SK-N-SH (cell line): ENCODE measurements at regions not wholly inside any gene's neighbourhood (a gene's known extent, or its start where the extent isn't known, plus 50 kb on each side); places are given as distances from the start of the nearest gene placed in this dataset.

Source experiments
- CTCF ChIA-PET: fragments of 300-600, 350-600 bp; formaldehyde crosslinking; extraction: SDS; loops from one replicate; lab custom pipeline; 2021; lab: Yijun Ruan, JAX
- POLR2A ChIA-PET: fragments of 350-600 bp; sonication (Branson Sonifier 250); formaldehyde crosslinking; extraction: SDS; loops from one replicate; lab custom pipeline; 2020; ENCODE audit warnings: antibody characterized with exemption, inconsistent platforms; lab: Yijun Ruan, JAX
- DNase-seq: peaks from one replicate; pipeline ENCODE4 v3.0.0; 2012
- H2AFZ ChIP-seq: fragments of 200-600 bp; sonication (generic); 2 replicates; pipeline ENCODE4 v1.8.1; 2016; ENCODE audit warnings: antibody characterized with exemption, mild to moderate bottlenecking, low read depth
- H3F3A ChIP-seq: fragments of 200-600 bp; sonication (generic); replicated peaks from 2 replicates; pipeline ENCODE3; 2016; ENCODE audit warnings: antibody characterized with exemption, mild to moderate bottlenecking; ENCODE audit not compliant: insufficient read depth
- H3K27ac ChIP-seq, 2 experiments: fragments of 200-500 bp in 1 of 2; fragments of 200-600 bp in 1 of 2; sonication (Bioruptor generic) in 1 of 2; sonication (generic), shearing (Covaris generic) in 1 of 2; 2 replicates each; pipeline versions ENCODE4 v1.5.1 to v1.6.1; 2014 to 2016; ENCODE audit warnings: low read depth in 2 of 2, inconsistent platforms in 1 of 2, low read length in 1 of 2, mild to moderate bottlenecking in 1 of 2, mixed read lengths in 1 of 2
- H3K27me3 ChIP-seq: fragments of 200-600 bp; sonication (generic), shearing (Covaris generic); 2 replicates; pipeline ENCODE4 v1.6.1; 2016; ENCODE audit warnings: mixed run types; ENCODE audit not compliant: insufficient read depth
- H3K36me3 ChIP-seq, 2 experiments: fragments of 200-500 bp in 1 of 2; fragments of 200-600 bp in 1 of 2; sonication (Bioruptor generic) in 1 of 2; sonication (generic) in 1 of 2; replicated peaks in 1 of 2; 2 replicates each; pipeline versions ENCODE3 to v1.5.1; 2014 to 2016; ENCODE audit warnings: low read length in 1 of 2, mild to moderate bottlenecking in 1 of 2; ENCODE audit not compliant: insufficient read depth in 2 of 2, control insufficient read depth in 1 of 2
- H3K4me1 ChIP-seq, 2 experiments: fragments of 200-500 bp in 1 of 2; fragments of 200-600 bp in 1 of 2; sonication (Bioruptor generic) in 1 of 2; sonication (generic), shearing (Covaris generic) in 1 of 2; 2 replicates each; pipeline versions ENCODE4 v1.5.1 to v1.6.1; 2014 to 2016; ENCODE audit warnings: low read depth in 1 of 2, low read length in 1 of 2, mixed run types in 1 of 2; ENCODE audit not compliant: insufficient read depth in 2 of 2, control insufficient read depth in 1 of 2
- H3K4me2 ChIP-seq: fragments of 200-600 bp; sonication (generic), shearing (Covaris generic); 2 replicates; pipeline ENCODE4 v1.6.1; 2017; ENCODE audit warnings: mixed run types
- H3K4me3 ChIP-seq, 2 experiments: fragments of 200-500 bp in 1 of 2; fragments of 200-600 bp in 1 of 2; sonication (Bioruptor generic) in 1 of 2; sonication (generic), shearing (Covaris generic) in 1 of 2; 2 replicates each; pipeline versions ENCODE4 v1.5.1 to v1.8.1; 2014 to 2016; ENCODE audit warnings: low read depth in 2 of 2, inconsistent platforms in 1 of 2, low read length in 1 of 2, mild to moderate bottlenecking in 1 of 2, mixed read lengths in 1 of 2, moderate library complexity in 1 of 2
- H3K79me2 ChIP-seq: fragments of 200-600 bp; sonication (generic); 2 replicates; pipeline ENCODE4 v1.8.1; 2017; ENCODE audit warnings: mild to moderate bottlenecking; ENCODE audit not compliant: insufficient read depth
- H3K9ac ChIP-seq: fragments of 200-600 bp; sonication (generic); 2 replicates; pipeline ENCODE4 v1.6.1; 2017; ENCODE audit warnings: mixed run types
- H3K9me2 ChIP-seq: fragments of 200-600 bp; sonication (generic); 2 replicates; pipeline ENCODE4 v1.6.1; 2017; ENCODE audit warnings: mixed run types
- H3K9me3 ChIP-seq: fragments of 200-600 bp; sonication (generic); 2 replicates; pipeline ENCODE4 v1.6.1; 2017; ENCODE audit warnings: mixed run types, mild to moderate bottlenecking, moderate library complexity
- H4K20me1 ChIP-seq: fragments of 200-600 bp; sonication (generic); 2 replicates; pipeline ENCODE4 v1.6.1; 2017; ENCODE audit warnings: mild to moderate bottlenecking, mixed run types; ENCODE audit not compliant: insufficient read depth
- CHD2 ChIP-seq: fragments of 150-350 bp; IDR thresholded peaks from 2 replicates; pipeline ENCODE4 v1.6.1; 2018; ENCODE audit warnings: low read length; ENCODE audit not compliant: partially characterized antibody
- GABPA ChIP-seq: IDR thresholded peaks from 2 replicates; pipeline ENCODE4 v1.4.0; 2012; ENCODE audit warnings: low read depth, mild to moderate bottlenecking
- GATA2 ChIP-seq: sonication (generic); formaldehyde crosslinking; IDR thresholded peaks from 2 replicates; pipeline ENCODE4 v1.5.0; 2020; ENCODE audit warnings: mild to moderate bottlenecking, missing genetic modification reagents
- IRF3 ChIP-seq: fragments of 150-350 bp; IDR thresholded peaks from 2 replicates; pipeline ENCODE4 v1.6.1; 2016; ENCODE audit warnings: mild to moderate bottlenecking, low read depth, low read length
- MAX ChIP-seq: IDR thresholded peaks from 2 replicates; pipeline ENCODE4 v1.4.0; 2012; ENCODE audit warnings: low read depth
- NRF1 ChIP-seq: IDR thresholded peaks from 2 replicates; pipeline ENCODE4 v1.6.1; 2012; ENCODE audit warnings: low read depth, mild to moderate bottlenecking, low read length
- POLR2AphosphoS5 ChIP-seq: IDR thresholded peaks from 2 replicates; pipeline ENCODE4 v1.6.1; 2012; ENCODE audit warnings: low read depth, low read length
- REST ChIP-seq: IDR thresholded peaks from 2 replicates; pipeline ENCODE4 v1.6.1; 2012; ENCODE audit warnings: mild to moderate bottlenecking, low read depth, low read length, moderate library complexity
- RFX5 ChIP-seq: IDR thresholded peaks from 2 replicates; pipeline ENCODE4 v1.6.1; 2012; ENCODE audit warnings: mild to moderate bottlenecking, improper control_type of control experiment, low read length
- TEAD4 ChIP-seq: IDR thresholded peaks from 2 replicates; pipeline ENCODE4 v1.4.0; 2012; ENCODE audit warnings: mild to moderate bottlenecking, borderline replicate concordance; ENCODE audit not compliant: insufficient read depth
- USF1 ChIP-seq: IDR thresholded peaks from 2 replicates; pipeline ENCODE4 v1.4.0; 2012; ENCODE audit warnings: low read depth, borderline replicate concordance
- WGBS: methylation state at CpG from one replicate; pipeline ENCODE4 v1.1.6; 2017; ENCODE audit warnings: low lambda C conversion rate; 5-methylcytosine and 5-hydroxymethylcytosine counted together

GRCh38 chr7:155187061-155187785, 110.5 kb upstream of the INSIG1 start:
- WGBS: 30% methylated on average over 13 of the region's 15 CpGs
- Histone ChIP-seq H4K20me1 (no peaks in the 10 kb centered on the region), H3K9me2 (no peaks in the 10 kb centered on the region), H3K9ac (no peak overlapping the region), H3K4me2 (no peak overlapping the region), H3K27ac (no peak overlapping the region), H3K4me1 (peaks cover 0 to 2% of the 10 kb centered on the region in 2 experiments; a peak in 1 of 4 replicates), H3K9me3 (peaks cover 20% of the 10 kb centered on the region; the same call in 1 of the 2 replicates), H3K27me3 (peaks cover 6% of the 10 kb centered on the region; the same call in 1 of the 2 replicates), H3K36me3 (no peaks in the 10 kb centered on the region), H2AFZ (no peak overlapping the region), H3K4me3 (no peak overlapping the region), H3F3A (no peaks in the 10 kb centered on the region), H3K79me2 (no peaks in the 10 kb centered on the region)
- no peak for TF ChIP-seq CHD2
- TF ChIP-seq MAX: no peak
- TF ChIP-seq POLR2AphosphoS5: no peak
- no peak for TF ChIP-seq IRF3
- TF ChIP-seq TEAD4: no peak
- no peak for TF ChIP-seq NRF1
- TF ChIP-seq GATA2 (CRISPR knock-in tag): no peak
- no peak for TF ChIP-seq GABPA
- TF ChIP-seq RFX5: no peak
- TF ChIP-seq USF1: no peak
- TF ChIP-seq REST: no peak
- DNase-seq: no peak
- CTCF ChIA-PET: interaction anchor here (0.9 to 11.1 kb wide), 2 partner anchors 156 to 168 kb away, joined by 3 to 176 read pairs; no protein-coding TSS in a partner anchor
- POLR2A ChIA-PET: no interaction called here
